BJ (cell line): ENCODE measurements at regions not wholly inside any gene's neighbourhood (a gene's known extent, or its start where the extent isn't known, plus 50 kb on each side); places are given as distances from the start of the nearest gene placed in this dataset.
"Not testable (repeated sequence)": the region's sequence is repeated elsewhere in the genome, so short reads cannot be mapped to it uniquely, and the experiment has no call there.

ENCODE experiments used
- CTCF ChIA-PET: fragments of 350-600 bp; formaldehyde crosslinking; extraction: SDS; loops from one replicate; lab custom pipeline; 2021; ENCODE audit warnings: antibody characterized with exemption, inconsistent platforms; lab: Yijun Ruan, JAX
- POLR2A ChIA-PET: fragments of 300-600 bp; sonication (Branson Sonifier 250); formaldehyde crosslinking; extraction: SDS; loops from one replicate; lab custom pipeline; 2021; ENCODE audit warnings: antibody characterized with exemption; lab: Charles Lee
- DNase-seq: peaks from one replicate; pipeline ENCODE4 v3.0.0-alpha.2; 2011; ENCODE audit warnings: low read depth
- H3K27me3 ChIP-seq: 2 replicates; pipeline ENCODE4 v1.6.0; 2011; ENCODE audit warnings: low read length; ENCODE audit not compliant: control insufficient read depth, insufficient read depth
- H3K36me3 ChIP-seq: 2 replicates; pipeline ENCODE4 v1.5.1; 2011; ENCODE audit warnings: low read length; ENCODE audit not compliant: control insufficient read depth, insufficient read depth
- H3K4me3 ChIP-seq: 2 replicates; pipeline ENCODE4 v1.5.1; 2011; ENCODE audit warnings: low read depth, mild to moderate bottlenecking, control low read depth, low read length
- CTCF ChIP-seq: IDR thresholded peaks from 2 replicates; pipeline ENCODE4 v1.5.1; 2011; ENCODE audit warnings: low read depth, mild to moderate bottlenecking, control low read depth, inconsistent platforms, low read length, moderate library complexity; ENCODE audit not compliant: insufficient read depth

GRCh38 chr4:23028875-23029274 is 336.1 kb downstream of the GBA3 start:
- DNase-seq, result no peak
- POLR2A ChIA-PET, result no interaction called here

GRCh38 chr4:23023666-23024065 is 330.9 kb downstream of the GBA3 start:
- POLR2A ChIA-PET, result no interaction called here

More at GRCh38 chr4:23028875-23029274, 336.1 kb downstream of the GBA3 start:
- no peaks in the 10 kb centered on the region for H3K27me3 ChIP-seq
- H3K4me3 ChIP-seq, result no peak overlapping the region
- no peaks in the 10 kb centered on the region for H3K36me3 ChIP-seq
- CTCF ChIA-PET, result no interaction called here
- no peak for TF ChIP-seq CTCF

GRCh38 chr4:23023121-23023520 is 330.4 kb downstream of the GBA3 start:
- Histone ChIP-seq H3K27me3 (no peaks in the 10 kb centered on the region), H3K4me3 (no peak overlapping the region), H3K36me3 (no peaks in the 10 kb centered on the region)
- ChIA-PET POLR2A (no interaction called here), CTCF (no interaction called here)
- no peak for DNase-seq
- TF ChIP-seq CTCF, result no peak

More at GRCh38 chr4:23023666-23024065, 330.9 kb downstream of the GBA3 start:
- DNase-seq, result no peak
- Histone ChIP-seq H3K4me3 (no peak overlapping the region), H3K27me3 (no peaks in the 10 kb centered on the region), H3K36me3 (no peaks in the 10 kb centered on the region)
- CTCF ChIA-PET, result no interaction called here
- no peak for TF ChIP-seq CTCF

- ChIA-PET POLR2A (no interaction called here), CTCF (interaction anchor here (0.7 kb wide), 1 partner anchor 53 kb away, joined by 3 read pairs; no protein-coding TSS in a partner anchor)
- DNase-seq, result peak; percentile 93
- Histone ChIP-seq H3K4me3 (no peak overlapping the region), H3K27me3 (no peaks in the 10 kb centered on the region), H3K36me3 (no peaks in the 10 kb centered on the region)
- TF ChIP-seq CTCF, result peak; percentile 14; the same call in 1 of the 2 replicates
These were observed 329.3 kb downstream of the GBA3 start for GRCh38 chr4:23022032-23022431.

- ChIA-PET CTCF (no interaction called here), POLR2A (no interaction called here)
- no peak for DNase-seq
- TF ChIP-seq CTCF, result no peak
- Histone ChIP-seq H3K4me3 (no peak overlapping the region), H3K36me3 (no peaks in the 10 kb centered on the region), H3K27me3 (no peaks in the 10 kb centered on the region)
These were observed 328.3 kb downstream of the GBA3 start for GRCh38 chr4:23021040-23021439.

- POLR2A ChIA-PET, result not testable (repeated sequence)
These were observed 327.7 kb downstream of the GBA3 start for GRCh38 chr4:23020399-23020798.

More at GRCh38 chr4:23020399-23020798, 327.7 kb downstream of the GBA3 start:
- DNase-seq, CTCF ChIA-PET, H3K36me3 ChIP-seq, H3K27me3 ChIP-seq, H3K4me3 ChIP-seq: not testable (repeated sequence)
